ENCODE measurements at regions not wholly inside any gene's neighbourhood (a gene's known extent, or its start where the extent isn't known, plus 50 kb on each side); places are given as distances from the start of the nearest gene placed in this dataset.

DNA sequence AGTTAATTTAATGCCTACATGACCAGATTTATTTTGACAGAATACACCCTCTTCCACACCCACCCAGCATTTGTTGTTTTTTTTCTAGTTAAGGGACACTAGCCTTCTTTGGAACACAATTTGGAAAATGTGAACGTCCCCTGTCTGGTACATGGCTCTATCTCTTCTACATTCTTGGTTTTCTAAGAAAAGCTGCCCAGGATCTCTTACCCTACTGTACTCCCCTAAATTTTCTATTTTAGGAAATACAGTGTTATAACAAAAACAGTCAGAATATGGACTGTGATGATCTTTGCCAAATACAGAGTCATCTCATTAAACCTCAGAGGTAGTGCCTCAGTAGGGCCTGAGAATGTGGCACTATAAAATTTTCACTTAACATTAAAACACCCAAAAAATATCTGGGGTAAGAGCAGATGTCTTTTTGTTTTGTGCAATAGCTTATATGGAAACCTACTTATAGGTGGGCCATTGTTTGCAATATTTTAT is 93.1 kb upstream of the SPON1 start:
- DNase-seq (ENCODE audit: low read depth), result no peak
- Histone ChIP-seq H3K9me3 (ENCODE audit: control insufficient read depth, low read length) (no peaks in the 10 kb centered on the region), H3K36me3 (ENCODE audit: control insufficient read depth, insufficient read depth, low read length, severe bottlenecking) (no peaks in the 10 kb centered on the region), H3K4me3 (ENCODE audit: low read length) (no peak overlapping the region), H3K27me3 (replicated peaks; ENCODE audit: control insufficient read depth, insufficient read depth, low read length) (peaks cover 7% of the 10 kb centered on the region), H3K9ac (ENCODE audit: low read length) (no peak overlapping the region), H3K4me1 (ENCODE audit: control insufficient read depth, insufficient read depth, low read length) (peaks cover 6% of the 10 kb centered on the region)

DNA sequence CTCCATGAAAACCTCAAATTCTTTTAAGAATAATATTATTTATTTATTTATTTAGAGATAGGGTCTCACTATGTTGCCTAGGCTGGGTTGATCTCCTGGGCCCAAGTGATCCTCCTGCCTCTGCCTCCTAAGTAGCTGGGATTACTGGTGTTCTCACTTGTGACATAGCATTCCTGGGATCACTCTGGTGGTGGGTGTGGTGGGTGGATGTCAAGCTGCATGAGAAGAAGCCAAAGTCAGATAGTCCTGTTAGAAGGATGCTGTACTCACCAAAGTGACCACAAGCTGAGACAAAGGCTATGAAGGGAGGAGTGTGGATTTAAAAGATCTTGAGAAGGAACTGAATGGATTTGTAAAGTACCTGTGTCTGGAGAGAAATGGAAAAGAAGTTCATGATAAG is 87.9 kb upstream of the SPON1 start:
- H3K4me1 ChIP-seq (ENCODE audit: control insufficient read depth, insufficient read depth, low read length), result peaks cover 6% of the 10 kb centered on the region
- H3K9me3 ChIP-seq (ENCODE audit: control insufficient read depth, low read length), result no peaks in the 10 kb centered on the region
- no peak for DNase-seq (ENCODE audit: low read depth)
- H3K36me3 ChIP-seq (ENCODE audit: control insufficient read depth, insufficient read depth, low read length, severe bottlenecking), result no peaks in the 10 kb centered on the region
- H3K27me3 ChIP-seq (replicated peaks; ENCODE audit: control insufficient read depth, insufficient read depth, low read length), result peaks cover 14% of the 10 kb centered on the region
- no peak overlapping the region for H3K4me3 ChIP-seq (ENCODE audit: low read length)
- no peak overlapping the region for H3K9ac ChIP-seq (ENCODE audit: low read length)

DNA sequence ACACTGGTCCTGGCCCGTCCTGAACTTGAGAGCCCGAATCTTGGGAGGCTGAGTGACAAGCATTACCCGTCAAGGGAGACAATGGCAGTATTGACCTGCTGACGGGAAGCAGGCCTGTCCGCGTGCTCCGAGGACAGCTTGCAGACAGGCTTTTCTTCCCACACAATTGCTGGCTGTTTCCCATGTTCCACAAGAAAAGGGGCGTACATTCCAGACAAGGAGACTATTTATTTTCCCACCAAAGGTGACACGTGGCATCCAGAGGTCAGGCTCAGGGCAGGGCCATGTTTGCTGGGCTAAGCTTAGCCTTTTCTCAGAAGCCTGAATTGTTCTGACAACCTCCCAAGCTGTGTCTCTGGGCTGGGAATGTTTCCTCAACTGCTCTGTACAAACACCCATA is 86.9 kb upstream of the SPON1 start:
- H3K27me3 ChIP-seq (replicated peaks; ENCODE audit: control insufficient read depth, insufficient read depth, low read length), result peaks cover 14% of the 10 kb centered on the region
- H3K36me3 ChIP-seq (ENCODE audit: control insufficient read depth, insufficient read depth, low read length, severe bottlenecking), result no peaks in the 10 kb centered on the region
- H3K9me3 ChIP-seq (ENCODE audit: control insufficient read depth, low read length), result no peaks in the 10 kb centered on the region
- peaks cover 6% of the 10 kb centered on the region for H3K4me1 ChIP-seq (ENCODE audit: control insufficient read depth, insufficient read depth, low read length)
- no peak overlapping the region for H3K9ac ChIP-seq (ENCODE audit: low read length)
- no peak overlapping the region for H3K4me3 ChIP-seq (ENCODE audit: low read length)
- no peak for DNase-seq (ENCODE audit: low read depth)

DNA sequence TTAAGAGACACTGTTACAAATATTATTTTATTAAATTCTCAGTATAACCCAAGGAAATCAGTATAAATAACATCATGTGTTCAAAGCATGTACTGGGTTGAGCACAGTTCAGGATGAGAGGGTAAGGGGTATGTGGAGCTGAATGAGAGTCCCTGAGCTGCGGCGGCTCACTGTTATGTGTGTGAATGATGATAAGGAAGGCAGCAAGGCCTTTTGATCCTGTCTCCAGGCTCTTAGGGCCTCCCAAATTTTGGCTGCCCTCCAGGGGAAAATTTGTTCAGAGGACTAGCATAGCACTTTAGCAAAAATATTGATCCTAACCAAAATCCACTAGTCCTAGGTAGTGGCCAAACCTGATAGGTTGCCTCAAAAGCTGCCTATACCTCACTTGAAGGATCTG is 86.1 kb upstream of the SPON1 start:
- no peaks in the 10 kb centered on the region for H3K9me3 ChIP-seq (ENCODE audit: control insufficient read depth, low read length)
- no peak overlapping the region for H3K4me3 ChIP-seq (ENCODE audit: low read length)
- no peaks in the 10 kb centered on the region for H3K36me3 ChIP-seq (ENCODE audit: control insufficient read depth, insufficient read depth, low read length, severe bottlenecking)
- no peak overlapping the region for H3K9ac ChIP-seq (ENCODE audit: low read length)
- no peak for DNase-seq (ENCODE audit: low read depth)
- peaks cover 14% of the 10 kb centered on the region for H3K27me3 ChIP-seq (replicated peaks; ENCODE audit: control insufficient read depth, insufficient read depth, low read length)
- peaks cover 6% of the 10 kb centered on the region for H3K4me1 ChIP-seq (ENCODE audit: control insufficient read depth, insufficient read depth, low read length)

DNA sequence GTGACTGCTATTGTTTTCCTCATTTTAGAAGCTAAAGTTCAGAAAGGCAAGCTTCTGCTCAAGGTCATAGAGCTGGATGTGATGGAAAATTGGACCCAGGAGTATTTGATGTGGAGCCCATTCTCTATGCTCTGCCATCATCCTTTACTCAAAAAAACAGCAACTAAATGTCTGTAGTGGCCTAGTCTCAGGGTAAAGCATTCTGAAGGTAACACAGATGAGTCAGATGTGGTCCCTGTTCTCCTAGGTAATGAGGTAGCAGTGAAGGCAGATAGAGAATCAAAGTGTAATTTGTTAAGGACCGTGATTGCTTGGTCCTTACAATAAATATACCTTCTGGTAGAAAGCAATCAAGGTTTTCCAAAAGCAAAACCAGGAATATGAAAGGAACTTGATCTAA is 84.4 kb upstream of the SPON1 start:
- Histone ChIP-seq H3K9ac (ENCODE audit: low read length) (no peak overlapping the region), H3K4me1 (ENCODE audit: control insufficient read depth, insufficient read depth, low read length) (peaks cover 6% of the 10 kb centered on the region), H3K27me3 (replicated peaks; ENCODE audit: control insufficient read depth, insufficient read depth, low read length) (peaks cover 8% of the 10 kb centered on the region), H3K4me3 (ENCODE audit: low read length) (no peak overlapping the region), H3K9me3 (ENCODE audit: control insufficient read depth, low read length) (no peaks in the 10 kb centered on the region), H3K36me3 (ENCODE audit: control insufficient read depth, insufficient read depth, low read length, severe bottlenecking) (no peaks in the 10 kb centered on the region)
- no peak for DNase-seq (ENCODE audit: low read depth)

DNA sequence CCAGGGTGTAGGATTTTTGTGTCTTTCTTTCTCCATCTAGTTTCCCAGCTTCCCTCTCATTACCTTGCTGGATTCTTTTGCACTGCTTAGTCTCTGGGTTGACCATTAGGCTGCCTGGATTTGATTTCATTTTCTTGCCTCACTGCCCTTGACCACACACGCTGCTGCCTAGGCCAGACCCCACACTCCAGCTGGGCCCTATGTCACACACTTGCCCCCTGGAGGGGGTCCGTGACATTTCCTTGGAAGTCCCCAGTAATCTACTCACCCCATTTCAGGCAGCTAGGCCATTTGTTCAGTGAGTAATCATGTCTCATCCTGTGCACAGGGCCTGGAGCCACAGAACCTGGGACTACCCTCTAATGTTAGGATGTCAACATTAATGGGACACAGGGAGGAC is 81.9 kb upstream of the SPON1 start:
- Histone ChIP-seq H3K9me3 (ENCODE audit: control insufficient read depth, low read length) (no peaks in the 10 kb centered on the region), H3K36me3 (ENCODE audit: control insufficient read depth, insufficient read depth, low read length, severe bottlenecking) (no peaks in the 10 kb centered on the region), H3K9ac (ENCODE audit: low read length) (no peak overlapping the region), H3K4me3 (ENCODE audit: low read length) (no peak overlapping the region), H3K4me1 (ENCODE audit: control insufficient read depth, insufficient read depth, low read length) (no peaks in the 10 kb centered on the region), H3K27me3 (replicated peaks; ENCODE audit: control insufficient read depth, insufficient read depth, low read length) (peaks cover 11% of the 10 kb centered on the region)
- DNase-seq (ENCODE audit: low read depth), result no peak

DNA sequence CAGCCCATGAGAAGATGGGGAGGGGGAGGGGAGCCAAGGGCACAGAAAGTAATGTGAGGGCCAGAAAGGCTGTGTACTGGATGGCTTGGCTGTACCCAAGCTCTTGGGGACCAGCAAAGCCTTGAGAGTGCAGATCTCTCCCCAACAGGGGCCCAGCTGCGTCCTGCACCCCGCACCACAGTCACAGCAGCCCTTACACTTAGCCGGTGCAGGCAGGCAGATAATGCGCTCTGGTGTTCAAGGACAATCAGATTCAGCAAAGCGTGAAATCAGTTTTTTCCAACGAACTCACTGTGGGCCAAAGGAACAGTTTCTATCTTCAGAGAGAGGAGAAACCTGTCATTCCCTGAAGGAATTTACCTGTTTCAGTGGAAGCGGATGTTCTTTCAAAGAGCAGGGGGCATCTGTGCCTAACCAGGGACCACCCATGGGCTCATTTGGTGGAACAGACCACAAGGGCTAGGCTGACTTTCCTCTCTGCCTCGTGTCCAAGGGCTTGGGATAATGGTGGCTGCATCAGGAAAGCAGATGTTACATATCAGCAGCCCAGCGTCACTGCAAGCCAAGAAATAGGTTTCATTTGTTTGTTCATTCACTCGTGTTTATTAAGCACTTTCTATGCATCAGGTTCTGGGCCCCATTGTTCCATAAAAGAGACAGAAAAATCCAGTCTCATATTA is 81.2 kb upstream of the SPON1 start:
- H3K9ac ChIP-seq (ENCODE audit: low read length), result no peak overlapping the region
- no peak overlapping the region for H3K4me3 ChIP-seq (ENCODE audit: low read length)
- no peaks in the 10 kb centered on the region for H3K4me1 ChIP-seq (ENCODE audit: control insufficient read depth, insufficient read depth, low read length)
- H3K36me3 ChIP-seq (ENCODE audit: control insufficient read depth, insufficient read depth, low read length, severe bottlenecking), result no peaks in the 10 kb centered on the region
- DNase-seq (ENCODE audit: low read depth), result no peak
- no peaks in the 10 kb centered on the region for H3K9me3 ChIP-seq (ENCODE audit: control insufficient read depth, low read length)
- H3K27me3 ChIP-seq (replicated peaks; ENCODE audit: control insufficient read depth, insufficient read depth, low read length), result peaks cover 11% of the 10 kb centered on the region

DNA sequence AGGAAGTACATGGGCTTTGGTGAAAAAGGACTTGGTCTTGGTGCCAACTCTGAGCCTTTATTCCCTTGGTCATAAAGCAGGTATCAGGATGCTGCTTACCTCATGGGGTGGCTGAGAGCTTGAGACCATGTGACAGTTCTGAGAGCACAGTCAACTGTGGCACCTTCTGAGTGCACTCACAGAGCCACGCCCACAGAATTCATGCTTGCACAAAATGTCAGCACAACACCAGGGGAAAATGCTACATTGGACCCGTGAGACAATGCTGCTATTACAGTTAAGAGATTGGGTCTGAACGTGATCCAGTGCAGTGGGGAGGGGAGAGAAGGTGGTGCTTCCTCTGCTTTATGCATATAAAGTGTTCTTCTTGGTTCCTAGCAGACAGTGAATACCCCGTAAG is 79.5 kb upstream of the SPON1 start:
- DNase-seq (ENCODE audit: low read depth), result no peak
- H3K9ac ChIP-seq (ENCODE audit: low read length), result no peak overlapping the region

DNA sequence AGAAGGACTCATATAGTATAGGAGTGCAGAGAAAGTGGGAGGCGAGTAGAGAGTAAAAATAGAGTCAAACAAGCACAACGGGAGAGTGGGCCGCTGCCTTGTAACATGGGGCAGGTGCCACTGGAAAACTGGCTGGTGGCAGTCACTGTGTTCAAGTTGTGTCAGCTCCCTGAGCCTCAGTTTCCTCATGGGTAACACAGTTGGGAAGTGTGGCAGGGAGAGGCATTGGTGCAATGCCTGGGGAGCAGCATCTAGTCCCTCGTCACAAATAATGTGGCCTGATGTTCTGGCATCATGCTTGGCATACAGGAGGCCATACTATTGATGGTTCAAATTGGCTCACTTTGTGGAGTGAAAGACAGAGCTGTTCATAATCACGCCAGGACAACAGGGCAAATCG is 78.9 kb upstream of the SPON1 start:
- no peaks in the 10 kb centered on the region for H3K4me1 ChIP-seq (ENCODE audit: control insufficient read depth, insufficient read depth, low read length)

More for the DNA sequence above, 79.5 kb upstream of the SPON1 start:
- Histone ChIP-seq H3K9me3 (ENCODE audit: control insufficient read depth, low read length) (no peaks in the 10 kb centered on the region), H3K4me1 (ENCODE audit: control insufficient read depth, insufficient read depth, low read length) (no peaks in the 10 kb centered on the region), H3K36me3 (ENCODE audit: control insufficient read depth, insufficient read depth, low read length, severe bottlenecking) (no peaks in the 10 kb centered on the region), H3K27me3 (replicated peaks; ENCODE audit: control insufficient read depth, insufficient read depth, low read length) (peaks cover 11% of the 10 kb centered on the region), H3K4me3 (ENCODE audit: low read length) (no peak overlapping the region)

DNA sequence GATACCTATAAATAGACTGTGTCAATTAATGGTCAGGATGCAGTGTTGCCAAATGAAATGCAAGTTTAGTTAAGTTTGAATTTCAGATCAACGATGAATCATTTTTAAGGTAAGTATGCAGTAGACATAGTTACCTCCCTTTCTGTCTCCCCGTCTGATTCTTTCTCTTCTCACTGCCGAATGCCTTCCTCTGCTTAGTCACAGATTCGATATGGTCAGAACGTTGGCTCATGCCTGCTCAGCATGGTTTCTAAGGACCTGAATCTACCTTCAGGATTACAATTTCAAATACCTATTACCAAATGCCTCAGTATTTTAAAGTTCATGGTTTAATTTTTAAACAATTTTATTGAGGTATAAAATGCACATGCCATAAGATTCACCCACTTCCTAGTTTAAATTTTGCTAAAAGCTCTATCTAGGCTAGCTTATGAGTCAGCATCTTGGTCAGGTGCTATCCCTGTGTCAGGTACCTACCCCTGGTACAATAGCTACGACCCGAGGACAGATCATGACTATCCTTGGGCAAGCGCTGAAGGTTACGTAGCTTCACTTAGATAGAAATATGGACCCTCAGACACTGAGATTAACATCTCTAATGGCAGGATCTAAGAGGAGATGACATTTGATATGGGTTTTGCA is 78.2 kb upstream of the SPON1 start:
- Histone ChIP-seq H3K4me3 (ENCODE audit: low read length) (no peak overlapping the region), H3K9me3 (ENCODE audit: control insufficient read depth, low read length) (no peaks in the 10 kb centered on the region), H3K9ac (ENCODE audit: low read length) (no peak overlapping the region), H3K36me3 (ENCODE audit: control insufficient read depth, insufficient read depth, low read length, severe bottlenecking) (no peaks in the 10 kb centered on the region), H3K4me1 (ENCODE audit: control insufficient read depth, insufficient read depth, low read length) (no peaks in the 10 kb centered on the region), H3K27me3 (replicated peaks; ENCODE audit: control insufficient read depth, insufficient read depth, low read length) (peaks cover 8% of the 10 kb centered on the region)
- no peak for DNase-seq (ENCODE audit: low read depth)

More for the DNA sequence above, 78.9 kb upstream of the SPON1 start:
- Histone ChIP-seq H3K4me3 (ENCODE audit: low read length) (no peak overlapping the region), H3K9me3 (ENCODE audit: control insufficient read depth, low read length) (no peaks in the 10 kb centered on the region), H3K27me3 (replicated peaks; ENCODE audit: control insufficient read depth, insufficient read depth, low read length) (peaks cover 8% of the 10 kb centered on the region), H3K9ac (ENCODE audit: low read length) (no peak overlapping the region), H3K36me3 (ENCODE audit: control insufficient read depth, insufficient read depth, low read length, severe bottlenecking) (no peaks in the 10 kb centered on the region)
- no peak for DNase-seq (ENCODE audit: low read depth)

DNA sequence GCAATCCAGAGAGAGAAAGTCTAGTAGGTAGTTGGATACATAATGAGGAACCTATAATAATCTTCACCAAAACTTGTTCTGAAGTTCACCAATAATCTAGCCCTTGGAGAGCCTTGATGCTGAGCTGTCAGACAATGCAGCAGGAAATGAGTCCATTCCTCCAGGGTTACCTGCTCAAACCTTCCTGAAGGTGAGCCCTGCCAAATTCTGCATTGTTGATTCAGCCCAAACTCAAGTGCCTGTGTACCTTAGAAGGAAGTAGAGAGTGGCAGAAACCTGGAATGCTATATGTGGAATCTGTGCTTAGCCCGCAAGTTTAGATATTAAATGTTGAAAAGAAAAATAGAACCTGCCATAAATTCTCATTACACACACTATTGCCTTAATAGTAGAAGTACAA is 77.4 kb upstream of the SPON1 start:
- no peak overlapping the region for H3K9ac ChIP-seq (ENCODE audit: low read length)
- DNase-seq (ENCODE audit: low read depth), result no peak
- no peak overlapping the region for H3K4me3 ChIP-seq (ENCODE audit: low read length)
- no peaks in the 10 kb centered on the region for H3K36me3 ChIP-seq (ENCODE audit: control insufficient read depth, insufficient read depth, low read length, severe bottlenecking)
- H3K4me1 ChIP-seq (ENCODE audit: control insufficient read depth, insufficient read depth, low read length), result no peaks in the 10 kb centered on the region
- peaks cover 8% of the 10 kb centered on the region for H3K27me3 ChIP-seq (replicated peaks; ENCODE audit: control insufficient read depth, insufficient read depth, low read length)
- no peaks in the 10 kb centered on the region for H3K9me3 ChIP-seq (ENCODE audit: control insufficient read depth, low read length)

Measured in adipocyte (in vitro differentiated cells).